ENCODE measurements at regions not wholly inside any gene's neighbourhood (a gene's known extent, or its start where the extent isn't known, plus 50 kb on each side); places are given as distances from the start of the nearest gene placed in this dataset.

GRCh38 chr5:75890546-75890945, 173.3 kb upstream of the POC5 start:
- CTCF ChIA-PET (ENCODE audit: partially characterized antibody): no interaction called here
- TF ChIP-seq BRCA1 (IDR thresholded peaks at IDR 0.05; ENCODE audit: low read depth, low read length) (no peak), CBX5 (IDR thresholded peaks at IDR 0.05; ENCODE audit: low read depth, low read length) (no peak), EP300 (IDR thresholded peaks at IDR 0.05; ENCODE audit: borderline replicate concordance in 1 of 2, low read depth in 2 of 2, low read length in 2 of 2) (no peak), HDAC2 (IDR thresholded peaks at IDR 0.05; ENCODE audit: borderline replicate concordance in 1 of 2, low read depth in 2 of 2, low read length in 2 of 2) (no peak), CTCF (IDR thresholded peaks at IDR 0.05; ENCODE audit: control extremely low read depth in 1 of 3, insufficient read depth in 1 of 3, low read depth in 1 of 3, low read length in 3 of 3) (no peak), MAX (IDR thresholded peaks at IDR 0.05) (no peak), EZH2 (IDR thresholded peaks at IDR 0.05; ENCODE audit: low read depth, low read length, severe bottlenecking) (no peak), RFX5 (IDR thresholded peaks at IDR 0.05; ENCODE audit: borderline replicate concordance, low read depth, low read length) (no peak)
- peaks cover 0 to 9% of the 10 kb centered on the region in 2 experiments; a peak in 3 of 4 replicates for H3K9me3 ChIP-seq (ENCODE audit: insufficient read depth in 2 of 2, low read depth in 1 of 2, low read length in 1 of 2)
- no peak overlapping the region for H2AK5ac ChIP-seq (ENCODE audit: low read depth, low read length)
- no peak overlapping the region for H3K4me3 ChIP-seq (ENCODE audit: extremely low read depth in 1 of 4, insufficient read depth in 2 of 4, low read depth in 3 of 4, low read length in 4 of 4)
- no peak overlapping the region for H3K14ac ChIP-seq (ENCODE audit: insufficient read length)
- H3K4me2 ChIP-seq (ENCODE audit: insufficient read depth in 1 of 2, low read depth in 2 of 2, low read length in 2 of 2): no peak overlapping the region
- 77% methylated on average over 1 of the region's 1 CpG; no CpG with 5 or more reads in 1 of the 2 experiments for WGBS, 2 experiments (ENCODE audit: extremely low coverage in 1 of 2, insufficient coverage in 1 of 2, insufficient read length in 1 of 2, insufficient replicate concordance in 2 of 2, low coverage in 1 of 2, low lambda C conversion rate in 2 of 2, missing lambda C conversion rate in 1 of 2)
- no peak overlapping the region for H3K27ac ChIP-seq (ENCODE audit: low read depth, low read length)
- no peak overlapping the region for H2AFZ ChIP-seq (ENCODE audit: low read length)
- H4K91ac ChIP-seq (replicated peaks; ENCODE audit: insufficient read length, low read length): no peak overlapping the region
- H4K5ac ChIP-seq (ENCODE audit: insufficient read length, low read depth, low read length): no peak overlapping the region
- H3K9ac ChIP-seq (replicated peaks in 1 of 4; ENCODE audit: extremely low read depth in 1 of 4, low read depth in 3 of 4, low read length in 3 of 4): no peak overlapping the region
- H2BK5ac ChIP-seq (ENCODE audit: low read depth, low read length): no peak overlapping the region
- H3K27me3 ChIP-seq (replicated peaks in 1 of 4; ENCODE audit: control insufficient read depth in 3 of 4, extremely low read depth in 1 of 4, insufficient read depth in 3 of 4, low read length in 3 of 4): no peaks in the 10 kb centered on the region
- no peak overlapping the region for H3K4ac ChIP-seq (replicated peaks; ENCODE audit: insufficient read length, low read depth, low read length)
- FAIRE-seq: no peak
- no peak for DNase-seq (ENCODE audit: low read depth in 1 of 2, low spot score in 2 of 2)
- no peaks in the 10 kb centered on the region for H3K36me3 ChIP-seq (ENCODE audit: control insufficient read depth in 2 of 4, insufficient read depth in 4 of 4, low read length in 3 of 4)
- no peak overlapping the region for H3K56ac ChIP-seq (replicated peaks; ENCODE audit: insufficient read length, low read depth, low read length)
- H3K23me2 ChIP-seq (ENCODE audit: low read depth, low read length): no peaks in the 10 kb centered on the region
- POLR2A ChIA-PET (ENCODE audit: partially characterized antibody): no interaction called here
- no peak overlapping the region for H4K8ac ChIP-seq (ENCODE audit: extremely low read depth, insufficient read depth, low read length)
- H2BK120ac ChIP-seq (replicated peaks; ENCODE audit: low read depth, low read length): no peak overlapping the region
- H3K79me2 ChIP-seq (ENCODE audit: control insufficient read depth in 1 of 2, insufficient read depth in 2 of 2, low read length in 2 of 2): no peaks in the 10 kb centered on the region
- H2BK15ac ChIP-seq (ENCODE audit: low read length): no peak overlapping the region
- no peaks in the 10 kb centered on the region for H3K79me1 ChIP-seq (ENCODE audit: low read depth, low read length)
- H2BK12ac ChIP-seq (ENCODE audit: low read depth, low read length): no peak overlapping the region
- H3K23ac ChIP-seq (ENCODE audit: insufficient read length): no peak overlapping the region
- no peaks in the 10 kb centered on the region for H3K4me1 ChIP-seq (replicated peaks in 1 of 4; ENCODE audit: control insufficient read depth in 3 of 4, insufficient read depth in 4 of 4, low read length in 3 of 4)
- no peaks in the 10 kb centered on the region for H4K20me1 ChIP-seq (replicated peaks in 1 of 2; ENCODE audit: control insufficient read depth in 1 of 2, insufficient read depth in 2 of 2, low read length in 2 of 2)
- no peak overlapping the region for H3K18ac ChIP-seq (ENCODE audit: extremely low read depth, low read length)
- no peak overlapping the region for H2BK20ac ChIP-seq (ENCODE audit: low read length)

Data from H1 (cell line).